ENCODE measurements at regions not wholly inside any gene's neighbourhood (a gene's known extent, or its start where the extent isn't known, plus 50 kb on each side); places are given as distances from the start of the nearest gene placed in this dataset.

DNA sequence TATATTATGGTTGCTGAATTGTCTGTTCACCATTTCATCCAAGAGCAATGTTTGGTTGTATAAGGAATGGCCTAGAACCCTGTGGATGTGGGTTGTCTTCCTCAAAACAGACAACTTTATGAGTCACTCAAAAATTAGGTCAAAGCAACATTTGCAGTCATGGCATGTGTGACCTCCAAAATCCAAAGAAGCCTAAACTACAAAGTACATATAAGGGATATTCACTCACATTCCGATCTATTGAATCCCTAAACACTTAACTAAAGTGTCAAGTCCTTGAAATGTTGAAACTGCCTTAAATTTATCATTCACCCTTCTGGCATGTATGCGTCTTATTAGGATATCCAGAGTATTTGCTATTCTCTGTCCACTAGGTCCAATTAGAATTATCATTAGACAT lies 491.5 kb downstream of the NUF2 start:
- Mint-ChIP-seq H3K4me1 (peaks cover 4% of the 10 kb centered on the region; the same call in 1 of the 2 replicates), H3K4me3 (no peak overlapping the region), H3K36me3 (peaks cover 3% of the 10 kb centered on the region; the same call in 1 of the 2 replicates), H3K27me3 (ENCODE audit: low read depth) (no peaks in the 10 kb centered on the region), H3K27ac (no peak overlapping the region), H3K9me3 (peaks cover 40% of the 10 kb centered on the region)
- no peak for DNase-seq (ENCODE audit: low spot score)
- ChIA-PET CTCF (no interaction called here), POLR2A (no interaction called here)
- no peak for ATAC-seq
- TF ChIP-seq TEAD1 (CRISPR knock-in tag; IDR thresholded peaks at IDR 0.05) (no peak), FOXP1 (CRISPR knock-in tag; IDR thresholded peaks at IDR 0.05; ENCODE audit: borderline replicate concordance) (no peak), PRRX2 (CRISPR knock-in tag; IDR thresholded peaks at IDR 0.05) (no peak), RELA (CRISPR knock-in tag; IDR thresholded peaks at IDR 0.05; ENCODE audit: borderline replicate concordance) (no peak), ESRRA (CRISPR knock-in tag; IDR thresholded peaks at IDR 0.05; ENCODE audit: borderline replicate concordance) (no peak), MYBL2 (CRISPR knock-in tag; IDR thresholded peaks at IDR 0.05) (no peak), FOXJ3 (CRISPR knock-in tag; IDR thresholded peaks at IDR 0.05; ENCODE audit: borderline replicate concordance) (no peak), SMAD4 (CRISPR knock-in tag; IDR thresholded peaks at IDR 0.05) (no peak), NR3C1 (CRISPR knock-in tag; conservative IDR thresholded peaks at IDR 0.05; ENCODE audit: low read depth) (no peak), SMAD3 (CRISPR knock-in tag; IDR thresholded peaks at IDR 0.05; ENCODE audit: borderline replicate concordance) (no peak), NFE2L1 (CRISPR knock-in tag; IDR thresholded peaks at IDR 0.05) (no peak), ZNF263 (CRISPR knock-in tag; IDR thresholded peaks at IDR 0.05; ENCODE audit: low read depth) (no peak), SP1 (CRISPR knock-in tag; conservative IDR thresholded peaks at IDR 0.05) (no peak)
- TF ChIP-seq, protein P1, sequence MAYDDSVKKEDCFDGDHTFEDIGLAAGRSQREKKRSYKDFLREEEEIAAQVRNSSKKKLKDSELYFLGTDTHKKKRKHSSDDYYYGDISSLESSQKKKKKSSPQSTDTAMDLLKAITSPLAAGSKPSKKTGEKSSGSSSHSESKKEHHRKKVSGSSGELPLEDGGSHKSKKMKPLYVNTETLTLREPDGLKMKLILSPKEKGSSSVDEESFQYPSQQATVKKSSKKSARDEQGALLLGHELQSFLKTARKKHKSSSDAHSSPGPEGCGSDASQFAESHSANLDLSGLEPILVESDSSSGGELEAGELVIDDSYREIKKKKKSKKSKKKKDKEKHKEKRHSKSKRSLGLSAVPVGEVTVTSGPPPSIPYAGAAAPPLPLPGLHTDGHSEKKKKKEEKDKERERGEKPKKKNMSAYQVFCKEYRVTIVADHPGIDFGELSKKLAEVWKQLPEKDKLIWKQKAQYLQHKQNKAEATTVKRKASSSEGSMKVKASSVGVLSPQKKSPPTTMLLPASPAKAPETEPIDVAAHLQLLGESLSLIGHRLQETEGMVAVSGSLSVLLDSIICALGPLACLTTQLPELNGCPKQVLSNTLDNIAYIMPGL (CRISPR knock-in tag; IDR thresholded peaks at IDR 0.05) = no peak
- TF ChIP-seq, protein P2, sequence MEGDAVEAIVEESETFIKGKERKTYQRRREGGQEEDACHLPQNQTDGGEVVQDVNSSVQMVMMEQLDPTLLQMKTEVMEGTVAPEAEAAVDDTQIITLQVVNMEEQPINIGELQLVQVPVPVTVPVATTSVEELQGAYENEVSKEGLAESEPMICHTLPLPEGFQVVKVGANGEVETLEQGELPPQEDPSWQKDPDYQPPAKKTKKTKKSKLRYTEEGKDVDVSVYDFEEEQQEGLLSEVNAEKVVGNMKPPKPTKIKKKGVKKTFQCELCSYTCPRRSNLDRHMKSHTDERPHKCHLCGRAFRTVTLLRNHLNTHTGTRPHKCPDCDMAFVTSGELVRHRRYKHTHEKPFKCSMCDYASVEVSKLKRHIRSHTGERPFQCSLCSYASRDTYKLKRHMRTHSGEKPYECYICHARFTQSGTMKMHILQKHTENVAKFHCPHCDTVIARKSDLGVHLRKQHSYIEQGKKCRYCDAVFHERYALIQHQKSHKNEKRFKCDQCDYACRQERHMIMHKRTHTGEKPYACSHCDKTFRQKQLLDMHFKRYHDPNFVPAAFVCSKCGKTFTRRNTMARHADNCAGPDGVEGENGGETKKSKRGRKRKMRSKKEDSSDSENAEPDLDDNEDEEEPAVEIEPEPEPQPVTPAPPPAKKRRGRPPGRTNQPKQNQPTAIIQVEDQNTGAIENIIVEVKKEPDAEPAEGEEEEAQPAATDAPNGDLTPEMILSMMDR (IDR thresholded peaks at IDR 0.05) = no peak
- TF ChIP-seq, protein P3, sequence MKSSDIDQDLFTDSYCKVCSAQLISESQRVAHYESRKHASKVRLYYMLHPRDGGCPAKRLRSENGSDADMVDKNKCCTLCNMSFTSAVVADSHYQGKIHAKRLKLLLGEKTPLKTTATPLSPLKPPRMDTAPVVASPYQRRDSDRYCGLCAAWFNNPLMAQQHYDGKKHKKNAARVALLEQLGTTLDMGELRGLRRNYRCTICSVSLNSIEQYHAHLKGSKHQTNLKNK (CRISPR knock-in tag; IDR thresholded peaks at IDR 0.05) = no peak
- TF ChIP-seq, protein P4, sequence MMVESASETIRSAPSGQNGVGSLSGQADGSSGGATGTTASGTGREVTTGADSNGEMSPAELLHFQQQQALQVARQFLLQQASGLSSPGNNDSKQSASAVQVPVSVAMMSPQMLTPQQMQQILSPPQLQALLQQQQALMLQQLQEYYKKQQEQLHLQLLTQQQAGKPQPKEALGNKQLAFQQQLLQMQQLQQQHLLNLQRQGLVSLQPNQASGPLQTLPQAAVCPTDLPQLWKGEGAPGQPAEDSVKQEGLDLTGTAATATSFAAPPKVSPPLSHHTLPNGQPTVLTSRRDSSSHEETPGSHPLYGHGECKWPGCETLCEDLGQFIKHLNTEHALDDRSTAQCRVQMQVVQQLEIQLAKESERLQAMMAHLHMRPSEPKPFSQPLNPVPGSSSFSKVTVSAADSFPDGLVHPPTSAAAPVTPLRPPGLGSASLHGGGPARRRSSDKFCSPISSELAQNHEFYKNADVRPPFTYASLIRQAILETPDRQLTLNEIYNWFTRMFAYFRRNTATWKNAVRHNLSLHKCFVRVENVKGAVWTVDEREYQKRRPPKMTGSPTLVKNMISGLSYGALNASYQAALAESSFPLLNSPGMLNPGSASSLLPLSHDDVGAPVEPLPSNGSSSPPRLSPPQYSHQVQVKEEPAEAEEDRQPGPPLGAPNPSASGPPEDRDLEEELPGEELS (CRISPR knock-in tag; IDR thresholded peaks at IDR 0.05) = no peak
- TF ChIP-seq, protein P5, sequence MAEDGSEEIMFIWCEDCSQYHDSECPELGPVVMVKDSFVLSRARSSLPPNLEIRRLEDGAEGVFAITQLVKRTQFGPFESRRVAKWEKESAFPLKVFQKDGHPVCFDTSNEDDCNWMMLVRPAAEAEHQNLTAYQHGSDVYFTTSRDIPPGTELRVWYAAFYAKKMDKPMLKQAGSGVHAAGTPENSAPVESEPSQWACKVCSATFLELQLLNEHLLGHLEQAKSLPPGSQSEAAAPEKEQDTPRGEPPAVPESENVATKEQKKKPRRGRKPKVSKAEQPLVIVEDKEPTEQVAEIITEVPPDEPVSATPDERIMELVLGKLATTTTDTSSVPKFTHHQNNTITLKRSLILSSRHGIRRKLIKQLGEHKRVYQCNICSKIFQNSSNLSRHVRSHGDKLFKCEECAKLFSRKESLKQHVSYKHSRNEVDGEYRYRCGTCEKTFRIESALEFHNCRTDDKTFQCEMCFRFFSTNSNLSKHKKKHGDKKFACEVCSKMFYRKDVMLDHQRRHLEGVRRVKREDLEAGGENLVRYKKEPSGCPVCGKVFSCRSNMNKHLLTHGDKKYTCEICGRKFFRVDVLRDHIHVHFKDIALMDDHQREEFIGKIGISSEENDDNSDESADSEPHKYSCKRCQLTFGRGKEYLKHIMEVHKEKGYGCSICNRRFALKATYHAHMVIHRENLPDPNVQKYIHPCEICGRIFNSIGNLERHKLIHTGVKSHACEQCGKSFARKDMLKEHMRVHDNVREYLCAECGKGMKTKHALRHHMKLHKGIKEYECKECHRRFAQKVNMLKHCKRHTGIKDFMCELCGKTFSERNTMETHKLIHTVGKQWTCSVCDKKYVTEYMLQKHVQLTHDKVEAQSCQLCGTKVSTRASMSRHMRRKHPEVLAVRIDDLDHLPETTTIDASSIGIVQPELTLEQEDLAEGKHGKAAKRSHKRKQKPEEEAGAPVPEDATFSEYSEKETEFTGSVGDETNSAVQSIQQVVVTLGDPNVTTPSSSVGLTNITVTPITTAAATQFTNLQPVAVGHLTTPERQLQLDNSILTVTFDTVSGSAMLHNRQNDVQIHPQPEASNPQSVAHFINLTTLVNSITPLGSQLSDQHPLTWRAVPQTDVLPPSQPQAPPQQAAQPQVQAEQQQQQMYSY (CRISPR knock-in tag; IDR thresholded peaks at IDR 0.05) = no peak
- TF ChIP-seq, protein P6, sequence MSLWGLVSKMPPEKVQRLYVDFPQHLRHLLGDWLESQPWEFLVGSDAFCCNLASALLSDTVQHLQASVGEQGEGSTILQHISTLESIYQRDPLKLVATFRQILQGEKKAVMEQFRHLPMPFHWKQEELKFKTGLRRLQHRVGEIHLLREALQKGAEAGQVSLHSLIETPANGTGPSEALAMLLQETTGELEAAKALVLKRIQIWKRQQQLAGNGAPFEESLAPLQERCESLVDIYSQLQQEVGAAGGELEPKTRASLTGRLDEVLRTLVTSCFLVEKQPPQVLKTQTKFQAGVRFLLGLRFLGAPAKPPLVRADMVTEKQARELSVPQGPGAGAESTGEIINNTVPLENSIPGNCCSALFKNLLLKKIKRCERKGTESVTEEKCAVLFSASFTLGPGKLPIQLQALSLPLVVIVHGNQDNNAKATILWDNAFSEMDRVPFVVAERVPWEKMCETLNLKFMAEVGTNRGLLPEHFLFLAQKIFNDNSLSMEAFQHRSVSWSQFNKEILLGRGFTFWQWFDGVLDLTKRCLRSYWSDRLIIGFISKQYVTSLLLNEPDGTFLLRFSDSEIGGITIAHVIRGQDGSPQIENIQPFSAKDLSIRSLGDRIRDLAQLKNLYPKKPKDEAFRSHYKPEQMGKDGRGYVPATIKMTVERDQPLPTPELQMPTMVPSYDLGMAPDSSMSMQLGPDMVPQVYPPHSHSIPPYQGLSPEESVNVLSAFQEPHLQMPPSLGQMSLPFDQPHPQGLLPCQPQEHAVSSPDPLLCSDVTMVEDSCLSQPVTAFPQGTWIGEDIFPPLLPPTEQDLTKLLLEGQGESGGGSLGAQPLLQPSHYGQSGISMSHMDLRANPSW (CRISPR knock-in tag; conservative IDR thresholded peaks at IDR 0.05; ENCODE audit: low read depth) = no peak

Data from WTC11 (cell line).